HG03565 (cell line): ENCODE measurements at regions not wholly inside any gene's neighbourhood (a gene's known extent, or its start where the extent isn't known, plus 50 kb on each side); places are given as distances from the start of the nearest gene placed in this dataset.
A peak's percentile ranks its signal among the peaks of the same experiment; 100 is the strongest.

Experiments
- ATAC-seq: cut with Tn5 transposase; IDR thresholded peaks from one replicate; pipeline ENCODE4 v1.9.1; 2021; ENCODE audit warnings: mild to moderate bottlenecking, moderate library complexity; ENCODE audit not compliant: unreplicated experiment

DNA sequence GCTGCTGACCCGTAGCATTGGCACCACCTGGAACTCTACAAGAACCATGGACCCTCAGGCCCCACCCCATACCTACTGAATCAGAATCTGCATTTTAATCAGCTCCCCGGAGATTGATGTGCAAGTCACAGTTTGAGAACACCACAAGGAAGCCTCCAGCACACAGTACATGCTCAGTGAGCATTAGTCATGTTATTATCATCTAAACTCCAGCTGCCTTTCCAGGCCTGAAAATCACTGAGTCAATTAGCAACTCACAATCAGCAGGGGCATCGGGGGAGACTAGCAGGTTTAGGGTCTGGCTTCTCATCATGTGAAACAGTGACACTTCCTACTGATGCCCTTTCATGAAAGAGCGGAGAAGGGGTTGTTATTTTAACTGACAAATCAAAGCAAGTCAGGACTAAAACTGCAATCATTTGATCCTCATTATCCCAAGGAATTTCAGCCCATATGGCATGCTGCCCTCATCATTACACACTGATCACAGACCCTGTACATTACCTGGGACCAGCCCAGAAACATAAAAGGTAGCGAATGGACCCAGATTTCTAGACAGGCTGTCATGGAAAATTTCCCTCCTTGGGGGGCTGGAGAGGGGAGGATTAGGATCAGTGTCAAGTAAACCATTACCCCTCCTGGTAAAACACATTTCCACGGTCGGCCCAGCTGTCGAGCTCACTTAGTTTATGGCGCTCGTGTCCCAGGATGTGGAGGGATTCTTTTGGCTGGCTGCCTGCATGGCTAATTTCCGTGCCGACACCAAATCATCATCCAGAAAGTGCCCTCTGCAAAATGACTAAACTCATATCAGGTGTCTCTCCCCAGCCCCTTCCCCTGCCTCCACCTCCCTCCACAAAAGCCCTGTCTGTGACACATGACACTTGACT, 122.8 kb downstream of the PRLHR start:
- ATAC-seq: no peak

DNA sequence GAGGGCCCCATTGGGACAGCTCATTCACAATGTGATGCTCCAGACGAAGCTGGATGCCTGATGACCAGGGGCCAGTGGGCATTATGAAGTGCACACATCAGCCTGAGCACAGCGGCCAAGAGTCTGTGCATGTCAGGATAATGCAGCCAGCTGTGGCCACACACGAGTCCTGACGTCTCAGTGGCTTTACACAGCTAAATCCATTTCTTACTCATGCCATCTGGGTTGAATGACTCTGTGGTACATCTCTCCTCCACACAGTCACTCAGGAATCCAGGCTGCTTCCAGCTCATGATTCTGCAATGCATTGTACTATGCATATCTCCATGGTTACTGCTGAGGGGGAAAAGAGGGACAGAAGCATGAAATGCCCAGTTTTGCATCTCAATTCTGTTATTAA, 123.6 kb downstream of the PRLHR start:
- no peak for ATAC-seq

DNA sequence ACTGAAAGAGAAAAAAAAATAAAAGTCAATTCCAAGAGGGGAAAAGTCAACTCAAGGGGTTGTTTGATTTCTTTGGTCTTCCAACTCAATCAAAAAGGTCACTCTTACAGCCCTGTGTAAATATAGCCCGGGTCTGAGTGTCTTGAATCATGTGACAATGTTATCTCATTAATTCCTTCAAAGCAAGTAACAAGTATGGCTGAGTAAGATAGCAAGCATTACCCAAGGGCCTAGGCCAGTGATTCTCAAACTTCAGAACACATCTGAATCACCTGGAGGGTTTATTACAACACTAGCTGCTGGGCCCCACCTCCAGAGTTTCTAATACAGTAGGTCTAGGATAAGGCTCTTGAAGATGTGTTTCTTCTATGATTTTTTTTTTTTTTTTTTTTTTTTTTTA, 125.0 kb downstream of the PRLHR start:
- no peak for ATAC-seq

DNA sequence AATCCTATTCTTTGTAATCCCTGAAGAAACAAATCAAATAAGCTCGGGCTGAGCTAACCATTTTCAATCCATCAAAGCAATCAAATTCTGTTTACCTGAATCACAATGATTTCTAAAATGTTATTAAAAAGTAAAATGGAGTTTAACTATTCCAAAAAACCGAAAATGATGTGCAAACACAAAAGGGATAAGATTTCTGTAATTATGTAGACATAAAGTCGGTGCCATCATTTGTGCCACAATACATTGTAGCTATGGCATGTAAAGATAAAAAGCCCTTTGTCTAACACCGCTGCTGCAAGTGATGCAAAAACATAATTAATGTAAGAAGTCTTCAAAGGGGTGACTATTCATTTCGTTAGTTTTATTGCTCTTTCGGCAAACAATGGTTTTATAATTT, 125.1 kb upstream of the FAM204A start:
- no peak for ATAC-seq

DNA sequence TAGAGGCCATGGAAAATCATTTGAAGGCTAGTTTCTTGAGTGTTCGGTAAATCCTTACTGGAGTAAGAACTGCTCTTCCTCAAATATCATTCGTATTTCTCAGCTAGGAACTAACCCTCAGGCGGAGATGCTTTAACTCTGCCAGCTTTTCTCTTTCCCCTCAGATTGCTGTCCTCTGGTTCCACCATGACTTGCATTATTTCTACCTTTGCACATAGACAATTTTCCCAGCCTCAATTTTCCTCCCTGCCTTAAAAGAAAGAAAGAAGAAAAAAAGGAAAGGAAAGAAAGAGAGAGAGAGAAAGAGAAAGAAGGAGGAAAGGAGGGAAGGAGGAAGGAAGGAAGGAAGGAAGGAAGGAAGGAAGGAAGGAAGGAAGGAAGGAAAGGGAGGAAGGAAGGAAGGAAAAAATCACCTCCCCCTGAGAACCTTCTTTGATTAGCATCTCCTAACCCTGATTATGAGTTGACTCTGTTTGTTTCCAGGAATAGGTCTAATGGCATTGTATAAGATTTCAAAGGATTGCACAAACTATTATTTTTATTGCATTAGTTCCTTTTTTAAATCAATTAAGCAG, 123.3 kb upstream of the FAM204A start:
- ATAC-seq: no peak

DNA sequence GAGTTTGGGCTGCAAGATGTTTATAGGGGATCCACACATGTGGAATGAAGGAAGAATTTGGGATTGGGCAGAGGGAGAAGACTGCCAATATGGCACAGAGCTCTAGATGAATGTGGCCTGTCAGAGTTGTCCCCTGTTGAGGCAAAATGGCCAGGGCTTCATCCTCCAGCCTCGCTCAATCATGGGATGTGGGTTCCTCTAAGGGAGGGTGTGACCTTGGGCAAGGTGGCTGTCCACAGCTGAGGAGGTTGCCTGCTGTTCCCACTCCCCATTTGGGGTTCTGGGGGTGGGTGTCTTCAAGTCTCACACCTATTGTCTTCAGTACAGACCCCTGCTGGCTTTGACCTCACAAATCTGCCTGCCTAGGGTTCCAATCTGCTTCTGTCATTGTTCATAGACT, 121.6 kb upstream of the FAM204A start:
- ATAC-seq: no peak

DNA sequence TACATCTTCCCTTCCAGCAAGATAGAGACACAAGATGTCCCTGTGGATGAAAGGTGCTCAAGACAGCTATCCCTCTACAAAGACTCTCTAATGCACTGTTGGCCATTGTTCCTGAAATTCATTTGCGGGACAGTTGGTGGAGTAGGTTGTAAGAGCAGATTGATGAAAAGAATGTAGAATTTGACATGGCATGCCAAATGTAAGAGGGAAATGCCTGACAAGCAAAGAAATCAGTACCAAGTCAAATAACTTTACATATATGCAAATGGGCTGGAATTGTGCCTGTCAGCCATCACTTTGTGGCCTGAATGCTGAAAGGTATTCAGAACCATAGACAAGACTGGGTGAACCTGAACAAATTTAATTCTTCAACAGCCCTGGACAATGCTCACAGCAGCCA, 120.3 kb upstream of the FAM204A start:
- ATAC-seq: no peak

DNA sequence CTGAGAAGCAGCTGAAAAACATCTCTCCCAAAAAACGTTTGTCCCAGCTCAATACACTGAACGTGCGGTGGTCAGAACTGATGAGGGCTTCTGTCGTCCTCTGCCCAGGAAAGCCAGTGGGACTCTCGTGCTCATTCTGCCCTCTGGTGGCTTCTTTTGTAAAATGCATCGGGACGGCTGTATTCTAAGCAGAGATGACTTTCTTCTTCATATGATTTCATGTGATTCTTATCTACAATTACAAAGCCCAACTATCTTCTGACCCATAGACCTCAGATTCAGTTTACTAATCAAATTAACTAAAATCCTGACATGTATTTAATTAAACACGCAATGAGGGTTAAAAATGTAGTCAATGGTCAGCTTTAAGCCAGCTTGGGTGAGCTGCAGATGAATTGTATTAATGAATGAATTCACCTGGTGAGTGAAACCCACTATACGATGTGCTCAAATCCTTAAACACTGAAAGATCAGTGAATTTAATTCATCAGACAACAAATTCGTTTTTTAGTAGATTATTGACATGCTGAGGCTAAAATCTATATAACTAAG, 117.6 kb upstream of the FAM204A start:
- peak; percentile 79 for ATAC-seq

DNA sequence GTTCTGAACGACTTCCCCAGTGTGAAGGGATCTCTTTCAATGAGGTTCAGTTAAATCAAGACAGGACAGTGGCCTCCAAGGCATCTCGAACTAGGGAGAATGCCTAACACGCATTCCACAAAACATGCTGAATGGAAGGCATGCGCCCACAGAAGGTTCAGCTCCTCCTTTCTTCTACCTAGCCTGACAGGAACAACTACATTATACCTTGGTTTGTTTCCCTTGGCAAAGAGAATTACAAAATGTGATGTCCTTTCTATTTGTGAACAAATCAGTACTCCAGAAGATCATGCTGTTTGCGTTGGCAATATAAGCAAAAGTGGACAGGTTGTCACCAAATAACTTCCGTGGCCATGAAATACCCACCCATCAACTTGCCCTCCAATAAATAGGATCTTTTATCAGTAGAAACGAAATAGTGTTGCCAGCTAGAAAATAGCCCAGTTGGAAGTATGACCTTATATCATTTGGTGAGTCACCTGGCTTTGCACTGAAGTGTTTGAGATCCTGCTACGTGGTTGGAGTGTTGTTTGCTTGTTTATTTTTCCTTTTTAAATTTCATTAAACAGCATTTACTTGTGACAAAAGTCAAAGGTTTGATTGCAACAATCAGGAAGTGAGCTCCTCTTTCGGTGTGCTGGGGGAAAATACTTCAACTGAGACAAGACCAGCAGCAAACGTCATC, 117.0 kb upstream of the FAM204A start:
- ATAC-seq: no peak

DNA sequence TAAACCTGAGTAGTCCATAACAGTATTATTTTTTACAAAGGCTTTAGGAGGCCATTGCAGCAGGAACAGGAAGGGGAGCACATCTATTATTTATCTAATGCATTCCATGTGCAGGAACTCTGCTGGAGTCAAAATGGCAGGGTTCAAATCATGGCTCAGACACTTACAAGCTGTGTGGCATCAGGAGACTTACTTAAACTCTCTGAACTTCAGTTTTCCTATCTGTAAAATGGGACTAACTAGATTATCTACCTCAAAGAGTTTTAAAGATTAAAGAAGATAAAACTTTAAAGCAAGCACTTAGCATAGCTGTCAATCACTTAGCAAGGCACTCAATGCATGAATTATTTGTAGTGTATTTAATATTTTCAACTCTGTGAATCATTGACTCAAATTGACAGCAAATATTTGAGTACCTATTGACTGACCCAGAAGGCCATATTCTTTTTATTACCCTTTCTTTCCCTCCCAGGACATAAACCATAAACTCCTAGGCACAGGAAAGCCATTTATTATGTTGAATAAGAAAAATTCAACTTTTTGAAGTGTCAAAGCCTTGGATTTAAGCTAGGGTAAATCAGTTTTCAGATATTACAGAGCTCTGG, 115.8 kb upstream of the FAM204A start:
- no peak for ATAC-seq

DNA sequence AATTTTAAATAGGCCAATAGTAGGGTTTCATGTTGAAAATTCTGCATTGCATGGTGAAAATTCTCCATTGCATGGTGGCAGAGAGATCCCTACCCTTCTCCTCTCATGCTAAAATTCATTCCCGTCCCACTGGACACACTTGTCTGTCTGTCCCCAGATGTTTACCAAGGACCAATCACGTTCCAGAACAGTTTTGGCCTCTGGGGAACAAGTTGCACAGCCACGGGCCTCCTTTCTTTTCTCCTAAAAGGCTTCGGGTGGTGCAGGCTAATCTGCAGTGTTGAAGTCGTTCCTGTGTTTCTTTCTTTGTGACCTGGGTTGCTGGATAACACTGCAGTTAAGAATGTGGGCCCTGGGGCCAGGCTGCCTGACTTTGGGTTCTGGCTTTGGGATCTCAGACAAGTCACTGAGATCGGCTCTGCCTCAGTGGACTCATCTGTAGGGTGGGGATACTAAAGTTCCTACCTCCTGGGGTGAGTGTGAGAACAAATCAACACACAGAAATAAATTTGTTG, 113.1 kb upstream of the FAM204A start:
- no peak for ATAC-seq

DNA sequence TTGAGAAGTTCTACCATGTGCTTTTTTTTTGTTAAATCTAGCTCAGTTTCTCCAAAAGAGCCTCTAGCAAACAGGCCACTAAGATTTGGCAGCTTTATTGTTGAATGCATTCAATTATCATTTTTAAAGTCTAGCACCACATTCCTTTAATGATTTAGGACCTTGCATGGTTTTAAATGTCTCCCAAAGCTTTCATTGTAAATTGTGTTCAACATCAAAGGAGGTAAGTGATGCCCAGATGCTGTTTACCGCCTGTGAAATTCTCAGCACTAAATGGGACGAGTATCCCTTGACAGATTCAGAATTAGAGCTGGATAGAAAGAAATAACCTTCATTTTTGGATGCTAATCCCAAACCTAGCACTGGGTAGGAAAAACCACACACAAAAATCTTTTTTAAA, 112.1 kb upstream of the FAM204A start:
- ATAC-seq: no peak

DNA sequence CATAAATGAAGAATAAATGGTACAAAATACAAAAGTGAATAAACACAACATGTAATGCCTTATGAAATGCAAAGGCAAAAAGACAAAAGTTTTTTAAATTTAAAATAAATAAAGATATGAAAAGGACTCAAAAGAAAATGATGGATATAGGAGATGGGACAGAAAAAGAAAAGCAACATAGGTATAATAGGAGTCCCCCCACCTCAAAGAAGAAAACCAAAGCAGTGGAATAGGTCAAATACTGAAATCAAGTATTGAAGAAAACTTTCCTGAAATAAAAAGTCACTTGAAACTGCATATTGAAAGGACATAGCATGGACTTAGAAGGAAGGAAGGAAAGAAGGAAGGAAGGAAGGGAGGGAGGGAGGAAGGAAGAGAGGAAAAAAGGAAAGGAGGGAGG, 110.0 kb upstream of the FAM204A start:
- no peak for ATAC-seq

DNA sequence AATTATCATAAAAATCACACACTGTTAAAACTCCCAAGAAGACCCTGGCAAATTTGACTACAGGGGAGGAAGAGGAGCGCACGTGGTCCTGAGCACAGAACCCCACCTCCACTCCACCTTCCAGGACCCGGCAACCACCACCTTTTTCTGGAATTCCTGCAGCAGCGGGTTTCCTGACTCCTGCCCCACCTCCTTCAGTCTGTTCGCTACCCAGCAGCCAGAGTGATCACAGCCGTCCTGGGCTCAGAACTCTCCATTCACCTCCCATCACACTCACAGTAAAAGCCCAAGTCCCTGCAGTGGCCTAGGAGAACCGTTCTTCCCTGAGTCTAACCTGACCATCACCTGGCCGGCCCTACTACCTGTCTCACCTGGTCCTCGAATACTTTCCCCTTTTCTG, 107.4 kb upstream of the FAM204A start:
- ATAC-seq: no peak

DNA sequence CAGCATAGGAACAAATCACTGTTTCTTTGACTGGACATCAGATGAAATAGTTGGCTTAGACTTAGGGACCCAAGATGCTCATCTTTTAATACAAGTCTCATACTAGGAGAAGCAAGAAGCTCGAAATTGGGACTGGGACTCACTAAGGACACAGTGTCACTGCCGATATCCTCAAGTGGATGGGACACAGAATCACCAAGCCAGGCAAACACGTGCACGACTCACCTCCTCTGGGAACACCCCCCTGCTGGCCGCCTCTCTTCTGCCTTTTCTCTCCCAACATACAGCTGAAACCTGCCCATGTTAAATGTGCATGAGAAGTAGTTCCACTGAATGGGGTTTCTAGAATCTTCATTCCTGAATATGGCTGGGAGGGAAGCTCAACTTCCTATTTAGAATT, 106.6 kb upstream of the FAM204A start:
- no peak for ATAC-seq

DNA sequence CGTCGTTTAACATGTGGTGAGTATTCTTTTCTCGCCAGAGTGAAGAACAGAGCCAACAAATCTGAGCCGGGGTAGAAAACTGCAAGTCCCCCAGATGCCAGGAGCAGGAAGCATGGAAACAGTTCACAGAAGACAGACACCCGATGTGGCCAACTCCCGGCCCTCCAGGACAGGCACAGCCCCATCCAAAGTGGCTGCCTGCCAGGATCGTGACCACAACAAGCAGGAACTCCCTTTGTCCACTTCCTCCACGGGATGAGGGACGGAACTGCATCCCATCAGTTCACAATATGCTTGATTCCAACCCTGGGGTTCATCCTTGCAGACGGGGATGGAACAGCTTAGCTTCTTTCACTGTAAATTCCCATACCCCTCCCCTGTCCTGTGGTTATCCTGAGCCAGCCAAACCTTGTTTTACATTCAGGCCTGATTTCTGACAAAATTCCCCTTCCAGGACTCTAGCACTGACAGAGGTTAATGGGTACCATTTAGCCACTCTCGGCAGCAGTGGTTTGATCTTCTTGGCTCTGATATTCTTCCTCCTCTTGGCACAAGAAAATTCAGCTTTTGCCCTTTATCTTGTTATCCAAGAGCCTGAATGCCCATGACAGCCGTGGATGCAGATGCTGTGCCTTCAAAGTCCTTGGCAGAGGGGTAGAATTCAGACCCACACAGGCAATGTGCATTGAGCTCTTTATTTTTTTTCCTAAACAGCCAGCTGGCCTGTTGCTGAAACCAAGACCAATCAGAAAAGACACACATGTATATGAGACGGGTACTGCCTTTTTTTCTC, 105.5 kb upstream of the FAM204A start:
- ATAC-seq: no peak

DNA sequence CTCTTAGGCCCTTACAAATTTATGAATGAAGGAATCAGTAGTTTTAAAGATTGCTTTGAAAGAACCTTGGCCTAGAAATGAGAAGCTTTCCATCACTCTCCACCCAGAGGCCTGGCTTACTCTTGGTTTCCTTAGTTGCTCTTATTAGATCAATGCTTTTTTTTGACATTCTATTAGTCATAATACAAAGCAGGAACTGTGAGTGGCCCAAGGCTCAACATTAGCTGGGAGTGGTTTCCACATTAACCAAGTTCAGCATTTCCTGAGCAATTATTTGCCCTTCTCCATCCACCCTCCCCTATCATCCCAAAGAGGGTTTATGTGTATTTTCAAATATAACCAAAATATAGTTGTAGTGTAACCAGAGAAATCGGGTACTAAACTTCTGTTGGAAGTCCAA, 103.4 kb upstream of the FAM204A start:
- no peak for ATAC-seq

DNA sequence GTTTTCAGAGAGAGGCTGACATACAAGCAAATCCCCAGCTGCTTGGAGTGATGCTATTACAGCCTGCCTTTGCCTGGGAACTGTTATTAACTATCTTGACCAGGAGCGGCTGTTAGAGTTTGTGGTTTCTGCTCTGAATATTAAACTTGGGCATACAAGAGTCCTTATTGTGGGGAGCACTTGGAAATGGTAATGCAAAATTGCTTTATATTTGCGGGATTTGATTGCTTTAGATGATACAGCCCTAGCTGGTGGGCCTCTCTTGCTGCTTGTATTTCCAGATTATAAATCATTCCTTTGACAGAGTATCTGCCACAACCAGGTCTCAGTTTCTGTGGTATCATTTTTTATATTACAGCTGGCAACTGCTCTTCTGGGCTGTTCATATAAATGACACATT, 101.9 kb upstream of the FAM204A start:
- no peak for ATAC-seq

DNA sequence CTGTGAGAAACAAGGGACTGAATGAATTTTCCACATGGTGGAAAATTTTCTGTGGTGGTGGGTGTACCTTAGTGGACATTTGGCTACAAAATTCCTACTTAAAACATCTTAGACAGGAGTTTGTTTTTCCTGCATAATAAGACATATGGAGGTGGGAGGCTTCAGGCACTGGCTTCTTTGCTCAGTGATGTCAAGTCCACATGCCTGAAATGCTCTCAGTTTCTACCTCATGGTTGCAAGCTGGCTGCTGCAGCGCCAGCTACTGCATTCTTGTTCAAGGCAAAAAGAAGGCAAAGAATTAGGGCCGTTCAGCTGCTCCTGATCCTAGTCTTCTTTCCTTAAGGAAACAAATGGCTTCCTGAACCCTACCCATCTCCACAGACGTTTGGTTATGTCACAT, 99.9 kb upstream of the FAM204A start:
- no peak for ATAC-seq

DNA sequence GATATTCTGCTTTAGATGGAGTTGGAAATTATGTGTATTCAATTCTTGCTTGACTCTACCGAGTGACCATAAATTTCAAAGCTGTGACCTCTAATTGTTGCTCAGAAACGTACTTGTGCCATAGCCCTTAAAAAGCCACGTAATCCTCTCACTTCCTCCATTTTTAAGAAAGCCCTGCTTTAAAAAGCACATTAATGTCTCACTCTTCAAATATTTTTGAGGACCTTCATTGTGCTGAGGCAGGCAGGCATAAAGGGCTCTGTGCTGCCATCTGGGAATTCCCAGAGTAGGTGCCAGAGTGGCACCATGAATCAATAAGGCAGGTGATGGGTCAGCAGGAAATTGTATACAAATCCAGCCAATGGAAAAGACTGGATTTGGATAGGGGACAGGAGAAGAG, 97.7 kb upstream of the FAM204A start:
- no peak for ATAC-seq
